HS-5 (cell line): ENCODE measurements at regions not wholly inside any gene's neighbourhood (a gene's known extent, or its start where the extent isn't known, plus 50 kb on each side); places are given as distances from the start of the nearest gene placed in this dataset.

Experiments
- DNase-seq: peaks from one replicate; pipeline ENCODE4 v3.0.0-alpha.2; 2012; ENCODE audit warnings: low read depth

DNA sequence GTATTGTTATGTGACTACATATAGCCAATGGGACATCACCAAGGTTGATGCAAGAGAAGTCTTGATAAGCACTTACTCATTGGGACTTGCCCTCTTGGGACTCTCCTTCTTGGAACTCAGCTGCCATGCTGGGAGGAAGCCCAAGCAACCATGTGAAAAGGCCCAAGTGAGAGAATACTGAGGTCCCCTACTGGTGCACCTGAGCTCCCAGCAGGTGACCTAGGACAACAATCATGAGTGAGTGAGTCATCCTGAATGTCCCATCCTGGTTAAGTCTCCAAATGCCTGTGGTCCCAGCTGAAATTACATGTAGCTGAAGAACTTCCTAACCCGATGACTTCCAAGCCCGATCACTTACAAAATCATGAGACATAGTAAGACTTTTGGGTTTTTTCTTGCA, 260.7 kb downstream of the ICE1 start:
- DNase-seq: no peak

DNA sequence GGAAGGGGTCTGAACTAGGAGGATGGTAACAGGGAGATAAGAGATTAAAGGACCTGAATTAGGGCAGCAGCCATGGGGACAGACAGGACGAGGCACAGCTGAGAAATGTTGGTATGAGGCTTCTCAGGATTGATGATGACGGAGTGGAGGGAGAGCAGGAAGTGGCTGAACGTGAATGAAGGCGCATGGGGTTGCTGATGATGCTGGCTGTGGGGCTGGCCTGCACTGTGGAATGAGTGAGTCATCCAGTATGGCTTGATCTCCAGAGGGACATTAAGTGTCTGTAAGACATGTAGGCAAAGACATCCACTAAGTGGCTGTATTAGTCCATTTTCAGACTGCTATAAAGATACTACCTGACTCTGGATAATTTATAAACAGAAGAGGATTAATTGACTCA, 256.4 kb downstream of the ICE1 start:
- no peak for DNase-seq

DNA sequence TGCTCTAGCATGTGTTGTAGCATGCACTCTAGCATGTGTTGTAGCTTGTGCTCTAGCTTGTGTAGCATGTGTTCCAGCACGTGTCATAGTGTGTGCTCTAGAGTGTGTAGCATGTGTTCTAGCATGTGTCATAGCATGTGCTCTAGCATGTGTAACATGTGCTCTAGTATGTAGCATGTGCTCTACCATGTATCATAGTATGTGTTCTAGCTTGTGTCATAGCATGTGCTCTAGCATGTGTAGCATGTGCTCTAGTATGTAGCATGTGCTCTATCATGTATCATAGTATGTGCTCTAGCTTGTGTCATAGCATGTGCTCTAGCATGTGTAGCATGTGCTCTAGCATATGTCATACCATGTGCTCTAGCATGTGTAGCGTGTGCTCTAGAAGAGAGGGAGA, 255.3 kb downstream of the ICE1 start:
- DNase-seq: no peak

DNA sequence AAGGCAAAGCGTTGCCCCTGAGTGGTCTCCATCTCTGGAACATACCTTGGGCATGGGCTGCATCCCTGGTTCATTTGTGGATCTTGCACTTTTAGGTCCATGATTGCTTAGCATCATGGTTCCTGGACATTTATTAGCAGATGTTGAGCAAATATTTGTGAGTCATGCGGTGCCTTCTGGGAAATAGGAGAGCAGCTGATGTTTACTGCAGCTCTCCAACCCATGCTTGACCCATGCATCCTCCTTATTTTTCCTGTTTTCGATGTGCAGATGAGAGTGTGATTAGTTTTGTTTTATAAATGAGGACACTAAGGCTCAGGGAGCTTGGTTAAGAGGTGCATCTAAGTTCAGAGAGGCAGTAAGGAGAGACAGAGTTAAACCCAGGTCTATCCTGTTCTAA, 253.7 kb downstream of the ICE1 start:
- DNase-seq: no peak

DNA sequence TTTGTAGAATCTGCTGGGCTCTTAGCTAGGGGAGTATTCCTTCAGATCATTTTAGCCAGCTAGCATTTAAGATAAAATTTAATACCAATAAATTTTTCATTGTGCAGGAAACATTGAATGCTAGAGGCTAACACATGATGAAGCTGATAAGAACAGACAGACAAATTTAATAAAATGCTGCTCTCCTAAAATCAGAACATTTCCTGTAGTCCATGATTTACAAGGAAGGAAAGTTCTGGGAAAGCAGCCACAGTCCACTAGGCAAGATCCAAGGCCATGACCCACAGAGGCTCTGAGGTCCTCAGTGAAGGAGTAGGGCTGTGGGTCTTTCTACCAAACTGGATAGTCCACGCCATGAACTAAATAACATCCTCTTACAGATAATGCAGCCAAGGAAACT, 253.0 kb downstream of the ICE1 start:
- DNase-seq: no peak

DNA sequence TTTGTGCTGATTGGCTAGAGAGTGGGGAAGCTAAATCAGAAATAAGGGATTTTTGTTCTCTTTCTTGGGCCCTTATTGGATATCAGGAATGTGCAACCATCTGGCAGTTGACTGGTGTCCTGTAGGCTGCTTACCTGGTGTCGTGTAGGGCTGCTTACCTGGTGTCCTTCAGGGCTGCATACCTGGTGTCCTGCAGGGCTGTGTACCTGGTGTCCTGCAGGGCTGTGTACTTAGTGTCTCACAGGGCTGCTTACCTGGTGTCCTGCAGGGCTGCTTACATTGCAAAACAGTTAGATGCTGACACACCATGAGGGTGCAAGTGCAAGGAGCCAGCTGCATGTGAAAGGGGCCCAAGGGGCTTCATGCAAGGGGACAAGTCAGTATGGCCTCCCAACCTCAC, 249.3 kb downstream of the ICE1 start:
- no peak for DNase-seq

DNA sequence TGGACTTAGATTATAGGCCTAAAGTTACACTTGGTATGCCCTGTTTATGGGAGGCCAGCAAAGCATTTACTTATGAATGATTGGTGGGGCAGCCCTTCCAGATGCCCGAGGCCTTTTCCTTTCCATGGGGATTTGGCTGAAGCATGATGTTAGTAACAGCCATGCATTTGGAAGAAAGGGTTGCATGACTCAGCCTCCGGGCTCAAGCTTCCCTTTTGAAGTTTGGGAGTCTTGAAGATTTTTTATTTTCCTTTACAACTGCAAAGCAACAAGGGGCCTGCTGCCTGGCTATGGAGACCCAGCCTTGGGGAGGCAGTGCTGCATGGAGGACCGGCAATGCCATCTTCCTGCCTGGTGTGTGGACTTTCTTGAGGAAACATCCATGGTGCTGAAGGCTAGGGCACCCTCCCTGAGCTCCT, 244.7 kb downstream of the ICE1 start:
- DNase-seq: no peak

DNA sequence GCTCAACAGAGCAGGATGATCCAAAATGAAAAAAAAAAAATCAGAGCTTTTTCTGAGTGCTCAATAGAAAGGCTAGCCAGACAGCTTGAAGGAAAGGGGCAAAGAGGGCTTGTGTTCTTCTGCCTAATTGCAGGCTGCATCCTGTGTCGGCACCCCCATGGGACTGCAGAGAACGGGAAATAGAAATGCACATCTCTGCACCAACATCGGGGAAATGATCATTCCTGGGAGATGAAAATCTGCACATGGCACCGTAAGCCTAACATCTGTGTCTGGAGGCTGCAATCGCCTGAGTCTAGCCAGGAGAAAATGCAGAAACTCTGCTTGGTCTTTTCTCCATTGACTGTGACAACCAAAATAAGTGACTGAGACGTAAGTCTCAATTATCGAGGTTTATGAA, 243.9 kb downstream of the ICE1 start:
- no peak for DNase-seq

DNA sequence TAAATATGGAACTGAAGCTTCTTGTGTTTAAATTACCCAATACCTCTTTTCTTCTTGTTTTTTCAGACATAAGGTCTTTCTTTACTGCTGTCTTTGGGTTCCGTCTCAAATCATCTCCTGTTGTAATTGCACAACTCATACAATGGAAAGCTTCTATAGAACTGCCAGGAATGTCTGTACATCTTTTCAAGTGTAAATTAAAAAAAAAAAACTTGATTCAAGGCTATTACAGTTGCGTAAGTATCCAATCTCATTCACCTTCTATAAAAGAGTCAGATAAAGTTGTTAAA, 243.5 kb downstream of the ICE1 start:
- no peak for DNase-seq

DNA sequence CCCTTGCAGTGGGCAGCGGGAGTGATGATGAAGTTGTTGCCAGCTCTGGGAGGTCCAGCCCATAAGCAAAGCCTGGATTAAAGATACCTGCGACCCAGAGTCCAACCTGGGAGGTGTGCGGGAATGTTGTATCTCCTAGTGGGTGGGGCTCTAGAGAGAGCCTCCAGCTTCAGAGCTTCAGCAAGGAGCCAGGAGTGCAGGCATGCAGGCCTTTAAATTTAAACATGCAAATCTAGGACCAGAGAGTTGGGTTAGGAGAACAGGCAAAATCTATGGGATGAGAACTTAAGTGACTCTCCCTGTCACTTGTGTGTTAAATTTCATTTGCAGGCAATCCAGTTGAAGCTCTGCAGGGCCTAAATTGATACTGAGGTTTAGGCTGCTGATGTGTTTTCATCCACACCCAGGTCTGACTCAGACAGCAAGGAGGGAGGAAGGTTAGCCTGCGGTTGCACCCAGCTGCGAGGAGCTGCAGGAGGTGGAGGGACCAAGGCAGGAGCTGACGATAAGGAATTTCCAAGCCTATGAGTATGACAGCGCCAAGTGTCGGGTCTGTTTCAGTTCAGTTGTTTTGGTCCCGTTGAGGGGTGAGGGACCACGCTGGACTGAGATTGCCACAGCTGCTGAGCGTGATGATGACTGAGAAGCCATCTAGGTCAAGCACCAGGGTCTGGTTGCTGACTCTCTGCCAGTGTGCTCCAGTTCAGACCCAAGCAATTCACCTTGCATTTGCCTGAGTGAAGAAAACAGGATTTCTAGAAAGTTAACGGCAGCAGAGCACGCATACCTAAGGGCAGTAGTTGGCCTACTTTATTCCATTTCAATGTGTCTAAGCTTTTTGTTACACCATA, 243.0 kb downstream of the ICE1 start:
- no peak for DNase-seq

DNA sequence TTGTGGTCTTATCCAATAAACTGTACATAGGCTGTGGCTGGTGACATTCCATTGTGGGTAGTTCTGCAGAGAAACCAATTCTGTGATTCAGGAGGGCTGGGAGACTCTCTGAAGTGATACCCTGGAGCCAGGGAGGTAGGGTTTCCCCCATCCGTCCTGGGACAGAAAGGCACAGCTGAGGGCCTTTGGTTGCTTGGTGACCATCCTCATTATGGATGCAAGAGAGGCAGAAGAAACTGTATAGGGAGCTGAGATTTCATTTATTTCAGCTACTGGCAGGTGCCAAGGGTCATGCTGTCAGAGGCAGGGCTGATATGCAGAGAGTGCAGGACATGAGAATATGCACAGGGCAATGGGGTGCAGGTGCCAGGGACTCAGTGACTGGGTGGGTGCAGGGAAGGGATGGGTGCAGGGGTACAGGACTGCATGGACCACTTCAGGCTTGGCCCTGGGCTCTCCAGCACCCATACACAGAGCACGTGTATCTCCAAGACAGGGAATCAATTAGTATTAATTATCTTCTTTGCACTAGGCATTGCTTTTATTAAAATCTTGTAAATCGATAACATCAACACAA, 236.5 kb downstream of the ICE1 start:
- no peak for DNase-seq

DNA sequence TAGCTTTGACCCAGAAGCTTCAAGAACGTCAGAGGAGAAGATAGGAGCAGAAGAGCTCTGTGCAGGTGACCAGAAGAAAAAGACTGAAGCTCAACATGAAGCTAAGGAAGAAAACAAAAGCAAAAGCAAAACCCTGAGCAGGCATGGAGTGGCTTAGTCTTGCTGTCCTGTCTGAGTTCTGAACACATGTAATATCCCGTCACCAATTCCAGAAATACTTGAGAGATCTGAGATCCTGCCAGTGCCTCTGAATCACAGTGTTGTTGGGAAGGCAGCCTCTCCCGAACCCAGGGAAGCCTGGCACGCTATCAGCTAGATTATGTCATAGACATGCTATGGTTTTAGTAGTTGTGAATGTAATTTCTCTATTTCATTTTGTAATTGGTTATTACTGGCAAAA, 235.7 kb downstream of the ICE1 start:
- no peak for DNase-seq

DNA sequence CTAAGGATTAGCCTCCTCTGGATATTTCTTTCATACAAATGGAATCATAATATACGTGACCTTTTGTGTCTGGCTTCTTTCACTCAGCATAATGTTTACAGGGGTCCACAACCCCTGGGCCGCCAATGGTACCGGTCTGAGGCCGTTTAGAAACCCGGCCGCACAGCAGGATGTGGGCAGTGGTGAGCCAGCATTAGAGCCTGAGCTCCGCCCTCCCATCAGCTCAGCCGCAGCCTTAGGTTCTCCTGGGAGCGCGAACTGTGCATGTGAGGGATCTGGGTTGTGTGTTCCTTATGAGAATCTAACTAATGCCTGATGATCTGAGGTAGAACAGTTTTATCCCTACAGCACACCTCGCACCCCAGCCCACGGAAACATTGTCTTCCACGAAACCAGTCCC, 229.7 kb downstream of the ICE1 start:
- DNase-seq: no peak

DNA sequence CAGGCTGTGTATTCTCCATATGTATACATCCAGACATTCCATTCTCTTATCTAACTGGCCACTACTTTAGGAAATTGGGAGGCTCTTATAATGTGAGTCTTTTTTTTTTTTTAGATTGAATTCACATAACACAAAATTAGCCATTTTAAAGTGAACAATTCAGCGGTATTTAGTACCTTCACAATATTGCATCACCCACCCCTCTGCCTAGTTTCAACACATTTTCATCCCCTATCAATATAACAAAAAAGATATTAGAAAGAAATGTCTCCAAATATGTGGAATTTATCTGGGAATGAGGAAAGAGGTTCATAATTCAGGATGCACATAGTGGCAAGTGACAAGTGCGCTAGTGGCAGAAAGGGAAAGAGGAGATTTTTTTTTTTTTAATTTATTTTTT, 228.5 kb downstream of the ICE1 start:
- no peak for DNase-seq

DNA sequence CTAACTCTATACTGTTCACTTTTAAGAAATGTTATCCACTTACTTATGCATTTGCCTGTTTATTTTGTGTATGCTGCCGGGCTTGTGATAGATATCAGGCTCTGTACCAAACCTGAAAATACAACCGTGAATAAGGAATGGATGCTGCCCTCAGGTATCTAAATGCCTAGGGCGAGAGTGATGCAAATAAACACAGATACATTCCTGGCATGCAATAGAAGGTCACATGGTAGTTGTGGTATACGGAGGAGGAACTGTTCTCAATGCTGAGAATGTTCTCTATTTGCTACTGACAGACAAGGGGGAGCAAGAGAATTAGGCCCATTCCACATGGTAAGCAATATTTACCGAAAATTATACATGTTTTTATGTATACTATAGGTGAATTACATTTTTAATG, 227.8 kb downstream of the ICE1 start:
- no peak for DNase-seq

DNA sequence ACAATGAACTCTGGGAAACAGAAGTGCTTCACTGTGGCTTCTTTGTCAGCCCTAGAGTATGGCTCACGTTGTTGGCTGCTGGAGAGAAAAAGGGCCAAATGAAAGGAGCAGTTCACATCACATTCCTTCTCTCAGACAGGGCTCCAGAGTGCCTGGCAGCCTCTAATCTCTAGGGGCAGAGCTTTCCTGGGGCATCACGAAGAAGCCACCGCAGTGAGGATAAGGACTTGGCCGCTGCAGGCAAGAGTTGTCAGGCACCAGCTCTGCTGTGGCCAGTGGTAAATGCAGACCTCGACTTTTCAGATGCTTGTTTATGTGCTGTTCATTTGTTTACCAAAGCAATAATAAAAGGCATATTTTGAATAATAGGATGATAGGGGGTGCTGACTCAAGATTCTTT, 227.2 kb downstream of the ICE1 start:
- DNase-seq: no peak

DNA sequence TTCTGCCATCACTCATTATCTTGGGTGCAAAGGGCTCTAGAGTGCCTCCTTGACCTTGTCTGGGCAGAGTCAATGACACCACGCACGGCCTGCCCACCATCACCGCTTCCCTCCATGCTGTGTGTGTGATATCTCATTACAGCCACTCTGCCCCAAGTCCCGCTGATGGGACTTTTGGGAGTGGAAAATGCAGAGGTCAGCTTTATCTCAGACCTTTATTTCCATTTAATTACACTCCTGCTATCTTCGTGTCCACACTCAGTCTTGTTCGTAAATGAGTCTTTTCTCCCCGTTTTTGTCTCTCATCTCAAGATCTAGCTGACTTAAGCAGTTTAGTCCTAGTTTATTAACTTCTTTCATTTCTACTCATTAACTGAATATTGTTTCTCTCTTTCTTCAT, 226.2 kb downstream of the ICE1 start:
- no peak for DNase-seq

DNA sequence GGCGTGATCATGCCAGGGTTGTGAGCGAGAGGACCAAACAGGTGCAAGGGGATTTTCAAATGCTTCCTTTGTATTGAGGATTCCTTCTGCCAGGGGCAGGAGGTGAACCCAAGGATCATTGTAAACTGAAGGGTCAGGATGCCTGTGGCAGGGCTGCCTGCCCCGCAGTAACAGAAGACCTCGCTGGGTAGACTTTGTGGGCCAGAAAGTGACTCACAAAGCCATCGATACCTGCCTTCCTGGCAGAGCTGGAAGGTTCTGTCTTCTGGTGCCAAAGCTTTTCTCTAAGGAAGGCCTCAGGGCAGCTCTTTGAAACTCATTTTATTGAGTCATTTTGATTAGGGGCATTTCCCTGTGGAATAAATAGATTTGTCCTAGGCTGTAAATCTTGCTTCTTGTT, 223.4 kb downstream of the ICE1 start:
- DNase-seq: no peak

DNA sequence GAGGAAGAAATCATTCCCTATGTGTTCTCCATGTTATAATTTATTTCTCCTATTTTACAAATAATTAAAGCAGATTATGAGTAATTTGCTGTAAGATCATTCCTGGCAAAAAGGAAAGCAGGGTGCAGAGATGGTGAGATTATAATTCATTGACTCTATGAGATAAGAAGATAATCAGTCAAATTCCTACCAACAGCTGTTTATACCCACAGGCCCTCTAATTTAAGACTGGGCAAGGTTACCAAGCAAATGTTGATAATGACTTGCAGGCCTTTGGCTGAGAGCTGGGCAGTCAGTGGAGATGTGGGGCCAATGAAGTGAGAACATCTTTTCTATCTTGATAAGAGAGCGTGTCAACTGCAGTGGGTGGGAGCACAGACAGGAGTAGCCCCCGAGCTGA, 222.7 kb downstream of the ICE1 start:
- no peak for DNase-seq

DNA sequence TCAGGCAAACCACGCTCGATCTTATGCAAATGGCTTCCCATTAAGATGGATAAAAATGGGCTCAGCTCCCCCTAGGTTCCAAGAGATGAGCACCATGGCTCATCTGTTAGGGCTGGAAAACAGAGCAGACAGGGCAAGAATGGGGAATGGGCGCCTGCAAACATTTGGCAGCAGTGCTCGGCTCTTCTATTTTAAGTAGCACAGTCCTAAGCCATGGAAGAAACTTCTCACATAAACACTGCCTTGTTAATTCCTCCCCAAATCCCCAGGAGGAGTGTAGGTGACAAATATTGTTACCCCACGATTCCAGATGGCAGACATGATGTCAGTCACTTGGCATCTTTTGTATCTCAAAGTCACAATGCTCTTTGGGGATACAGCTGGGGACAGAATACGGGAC, 221.8 kb downstream of the ICE1 start:
- DNase-seq: no peak

DNA sequence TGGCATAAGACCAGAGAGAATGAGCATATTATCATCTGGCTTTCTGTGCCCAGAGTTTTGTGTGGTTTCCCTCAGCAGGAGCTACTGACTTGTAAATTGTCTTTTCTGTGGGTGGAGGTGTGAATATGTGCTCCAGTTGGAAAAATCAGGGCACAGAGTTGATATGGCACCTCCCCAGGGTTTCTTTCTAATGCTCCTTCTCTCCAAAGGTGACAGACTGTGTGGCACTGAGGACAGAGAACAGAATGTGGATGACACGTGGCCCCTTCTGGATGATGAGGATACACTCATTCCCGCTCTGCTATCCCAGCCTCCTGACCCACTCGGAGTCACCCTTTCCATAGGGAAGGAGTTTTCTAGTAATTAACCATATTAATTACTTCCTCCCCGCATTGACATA, 221.0 kb downstream of the ICE1 start:
- DNase-seq: no peak

DNA sequence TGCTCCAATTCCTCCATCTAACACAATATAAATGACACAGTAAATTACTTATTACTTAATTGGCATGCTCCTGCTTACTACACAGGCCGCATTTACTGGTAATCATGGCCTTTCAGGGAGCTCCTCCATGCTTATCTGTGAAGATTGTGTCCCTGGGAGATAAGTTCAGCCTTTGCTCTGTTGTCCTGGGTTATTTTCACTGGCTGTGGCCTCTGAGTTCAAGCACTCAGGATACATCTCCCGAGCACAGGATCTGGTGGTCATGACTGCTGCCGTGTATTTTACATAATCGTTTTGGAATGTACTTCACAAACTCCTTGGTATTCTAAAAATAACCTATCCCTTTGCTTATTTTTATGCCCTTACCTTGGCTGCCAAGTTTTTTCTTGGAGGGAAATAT, 215.7 kb downstream of the ICE1 start:
- DNase-seq: no peak

DNA sequence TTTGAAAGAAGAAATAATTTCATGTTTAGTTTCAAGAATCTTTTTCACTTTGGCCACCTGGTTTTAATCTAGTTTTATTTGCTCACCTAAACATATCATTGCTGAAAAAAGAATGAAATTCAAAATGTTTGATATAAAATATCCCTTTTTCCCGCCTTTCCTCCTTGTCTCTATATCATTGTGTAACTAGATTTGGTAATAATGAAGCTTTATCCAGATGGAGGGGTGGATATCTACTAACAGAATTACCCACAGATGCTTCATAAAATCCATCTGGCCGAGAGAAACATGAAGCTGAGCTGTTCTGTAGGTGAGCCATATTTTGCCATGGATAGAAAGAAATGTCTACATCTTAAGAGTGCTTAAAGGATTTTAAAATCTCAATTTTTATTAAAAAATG, 214.7 kb downstream of the ICE1 start:
- DNase-seq: no peak

DNA sequence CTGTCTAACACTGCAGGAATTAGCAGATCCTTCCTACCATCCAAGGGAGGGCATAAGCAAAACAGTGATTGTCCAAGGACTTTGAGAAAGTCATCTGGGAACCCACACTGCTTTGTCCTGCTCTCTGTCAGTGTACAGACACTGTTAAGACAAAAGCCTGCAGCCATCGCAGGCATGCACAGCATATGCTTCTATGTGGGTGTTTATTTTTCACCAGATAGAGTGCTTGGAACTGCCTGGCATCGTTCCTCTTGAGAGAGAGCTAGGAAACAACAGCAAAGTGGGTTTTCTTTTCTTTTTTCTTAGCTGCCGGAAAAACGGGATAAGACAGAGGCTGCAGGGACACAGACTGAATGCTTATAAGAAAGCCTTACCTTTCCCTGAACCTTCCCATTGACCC, 212.3 kb downstream of the ICE1 start:
- no peak for DNase-seq
